HEK293T (cell line): ENCODE measurements at regions not wholly inside any gene's neighbourhood (a gene's known extent, or its start where the extent isn't known, plus 50 kb on each side); places are given as distances from the start of the nearest gene placed in this dataset.

ENCODE experiments used
- CTCF ChIA-PET: fragments of 350-600 bp; formaldehyde crosslinking; extraction: SDS; loops from one replicate; lab custom pipeline; 2021; ENCODE audit warnings: antibody characterized with exemption, inconsistent platforms; lab: Yijun Ruan, JAX
- POLR2A ChIA-PET: fragments of 350-600 bp; formaldehyde crosslinking; extraction: SDS; loops from one replicate; lab custom pipeline; 2020; ENCODE audit warnings: antibody characterized with exemption, inconsistent platforms; lab: Yijun Ruan, JAX
- DNase-seq: peaks from one replicate; pipeline ENCODE4 v3.0.0; 2012; ENCODE audit warnings: mixed read lengths; ENCODE audit errors: extremely low spot score
- ARNT ChIP-seq: fragments of 450-650 bp; IDR thresholded peaks from 2 replicates; pipeline ENCODE4 v1.6.1; 2017; ENCODE audit warnings: mild to moderate bottlenecking
- BHLHE40 ChIP-seq: fragments of 450-650 bp; IDR thresholded peaks from 2 replicates; pipeline ENCODE4 v1.6.1; 2016; ENCODE audit warnings: mild to moderate bottlenecking, moderate library complexity, borderline replicate concordance
- CTBP1 ChIP-seq: fragments of 450-650 bp; IDR thresholded peaks from 2 replicates; pipeline ENCODE4 v1.6.1; 2016; ENCODE audit warnings: borderline replicate concordance
- FOXA1 ChIP-seq: fragments of 450-650 bp; IDR thresholded peaks from 2 replicates; pipeline ENCODE4 v1.6.1; 2016; ENCODE audit warnings: mild to moderate bottlenecking
- FOXK2 ChIP-seq: fragments of 450-650 bp; IDR thresholded peaks from 2 replicates; pipeline ENCODE4 v1.6.1; 2016; ENCODE audit warnings: mild to moderate bottlenecking
- FOXM1 ChIP-seq: fragments of 450-650 bp; IDR thresholded peaks from 2 replicates; pipeline ENCODE4 v1.6.1; 2017; ENCODE audit warnings: mild to moderate bottlenecking, borderline replicate concordance
- HDGF ChIP-seq: fragments of 450-650 bp; IDR thresholded peaks from 2 replicates; pipeline ENCODE4 v1.6.1; 2017; ENCODE audit warnings: antibody characterized with exemption, borderline replicate concordance
- L3MBTL2 ChIP-seq: fragments of 450-650 bp; conservative IDR thresholded peaks from 2 replicates; pipeline ENCODE4 v1.6.1; 2016; ENCODE audit warnings: mild to moderate bottlenecking
- LEF1 ChIP-seq: fragments of 450-650 bp; IDR thresholded peaks from 2 replicates; pipeline ENCODE4 v1.6.1; 2017; ENCODE audit warnings: mild to moderate bottlenecking, borderline replicate concordance
- NFRKB ChIP-seq: fragments of 450-650 bp; IDR thresholded peaks from 2 replicates; pipeline ENCODE4 v1.6.1; 2016; ENCODE audit warnings: mild to moderate bottlenecking, moderate library complexity
- SP1 ChIP-seq: fragments of 450-650 bp; IDR thresholded peaks from 2 replicates; pipeline ENCODE4 v1.6.1; 2017
- SUZ12 ChIP-seq: fragments of 450-650 bp; IDR thresholded peaks from 2 replicates; pipeline ENCODE4 v1.6.1; 2016; ENCODE audit warnings: mild to moderate bottlenecking
- TARDBP ChIP-seq: fragments of 450-650 bp; IDR thresholded peaks from 2 replicates; pipeline ENCODE4 v1.6.1; 2016
- ZNF384 ChIP-seq: fragments of 450-650 bp; IDR thresholded peaks from 2 replicates; pipeline ENCODE4 v1.6.1; 2016
- TF ChIP-seq, protein P1 (sequence below): fragments of 450-650 bp; IDR thresholded peaks from 2 replicates; pipeline ENCODE4 v1.6.1; 2016

DNA sequence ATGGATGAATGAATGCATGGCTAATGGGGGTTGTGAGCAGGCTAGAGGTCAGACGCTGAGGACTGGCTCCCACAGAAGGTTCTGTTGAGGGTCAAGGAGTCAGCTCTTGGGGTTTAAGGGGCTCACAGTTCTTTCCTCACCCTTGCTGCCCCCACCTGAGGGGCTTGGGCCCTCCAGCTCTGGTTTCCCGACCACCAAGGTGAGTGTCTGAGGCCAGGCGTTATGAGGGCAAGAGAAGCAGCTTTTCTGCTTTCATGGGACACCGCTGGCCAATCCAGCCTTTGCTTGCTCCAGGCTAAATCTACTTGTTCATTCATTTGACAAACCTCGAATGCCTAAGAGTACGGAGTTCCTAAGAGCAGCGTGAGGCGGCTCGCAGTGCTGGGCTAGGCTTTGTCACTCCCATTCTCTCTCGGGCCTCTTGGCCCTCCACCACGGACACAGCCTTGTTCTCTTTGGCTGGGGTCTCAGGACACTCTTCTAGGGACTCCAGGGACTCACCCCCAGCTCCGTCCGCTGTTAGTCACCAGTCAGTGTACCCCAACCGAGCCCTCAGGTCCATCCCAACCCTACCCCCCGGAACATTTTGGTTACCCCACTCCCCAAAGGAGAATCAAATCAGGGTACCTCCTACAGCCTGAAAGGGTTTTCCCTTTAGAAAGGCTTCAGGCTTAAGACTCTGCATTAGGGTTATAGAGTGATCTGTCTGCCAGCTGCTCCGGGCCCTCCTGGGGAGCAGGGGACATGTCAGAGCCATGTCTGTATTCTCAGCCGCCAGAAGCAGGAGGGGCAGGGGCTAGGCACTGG is 210.1 kb upstream of the MVB12B start:
- DNase-seq: no peak

DNA sequence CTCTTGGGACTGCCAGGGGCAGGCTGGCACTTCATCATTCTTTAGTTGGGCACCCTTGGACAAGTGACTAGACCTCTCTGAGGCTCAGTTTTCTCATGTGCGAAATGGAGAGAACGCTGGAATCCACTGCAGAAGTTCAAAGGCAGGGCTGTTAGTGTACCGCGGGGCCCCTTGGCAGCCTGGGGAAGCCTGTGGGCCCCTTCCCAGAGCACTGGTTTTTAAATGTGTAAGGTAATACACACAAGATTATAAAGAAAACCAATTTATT is 209.5 kb upstream of the MVB12B start:
- CTCF ChIA-PET: no interaction called here
- POLR2A ChIA-PET: no interaction called here
- TF ChIP-seq HDGF: no peak
- TF ChIP-seq LEF1: no peak
- no peak for TF ChIP-seq L3MBTL2
- TF ChIP-seq SUZ12: no peak
- TF ChIP-seq ZNF384: no peak
- no peak for TF ChIP-seq FOXK2
- no peak for TF ChIP-seq SP1
- TF ChIP-seq FOXA1: no peak
- DNase-seq: no peak

More for the DNA sequence above, 210.1 kb upstream of the MVB12B start:
- TF ChIP-seq L3MBTL2: no peak
- TF ChIP-seq, protein P1, sequence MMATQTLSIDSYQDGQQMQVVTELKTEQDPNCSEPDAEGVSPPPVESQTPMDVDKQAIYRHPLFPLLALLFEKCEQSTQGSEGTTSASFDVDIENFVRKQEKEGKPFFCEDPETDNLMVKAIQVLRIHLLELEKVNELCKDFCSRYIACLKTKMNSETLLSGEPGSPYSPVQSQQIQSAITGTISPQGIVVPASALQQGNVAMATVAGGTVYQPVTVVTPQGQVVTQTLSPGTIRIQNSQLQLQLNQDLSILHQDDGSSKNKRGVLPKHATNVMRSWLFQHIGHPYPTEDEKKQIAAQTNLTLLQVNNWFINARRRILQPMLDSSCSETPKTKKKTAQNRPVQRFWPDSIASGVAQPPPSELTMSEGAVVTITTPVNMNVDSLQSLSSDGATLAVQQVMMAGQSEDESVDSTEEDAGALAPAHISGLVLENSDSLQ: no peak
- no peak for TF ChIP-seq ZNF384
- POLR2A ChIA-PET: no interaction called here
- CTCF ChIA-PET: no interaction called here

DNA sequence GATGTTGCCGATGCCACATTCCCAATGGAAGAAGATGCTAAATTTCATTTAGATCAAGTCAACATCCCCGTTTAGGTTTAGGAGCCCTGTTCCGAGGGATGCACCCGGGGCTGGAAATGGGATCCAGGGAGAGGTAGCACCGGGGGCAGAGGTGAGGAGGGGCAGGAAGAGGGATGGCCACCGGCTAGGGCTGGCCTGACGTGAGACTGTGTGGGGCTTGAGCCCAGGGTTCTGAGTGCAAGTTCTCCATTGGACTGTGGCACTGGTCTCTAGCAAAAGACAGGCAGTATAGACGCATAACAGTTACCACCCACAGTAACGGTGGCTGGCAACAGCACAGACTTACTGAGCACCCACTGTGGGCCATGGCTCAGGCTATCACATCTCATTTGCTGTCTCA is 209.0 kb upstream of the MVB12B start:
- TF ChIP-seq TARDBP (no peak), ARNT (no peak), CTBP1 (no peak), NFRKB (no peak), HDGF (no peak), LEF1 (no peak), BHLHE40 (no peak), FOXK2 (no peak), L3MBTL2 (no peak), SP1 (no peak), FOXA1 (no peak), FOXM1 (no peak), ZNF384 (no peak)
- TF ChIP-seq, protein P1: no peak
- ChIA-PET POLR2A (no interaction called here), CTCF (no interaction called here)
- DNase-seq: no peak

DNA sequence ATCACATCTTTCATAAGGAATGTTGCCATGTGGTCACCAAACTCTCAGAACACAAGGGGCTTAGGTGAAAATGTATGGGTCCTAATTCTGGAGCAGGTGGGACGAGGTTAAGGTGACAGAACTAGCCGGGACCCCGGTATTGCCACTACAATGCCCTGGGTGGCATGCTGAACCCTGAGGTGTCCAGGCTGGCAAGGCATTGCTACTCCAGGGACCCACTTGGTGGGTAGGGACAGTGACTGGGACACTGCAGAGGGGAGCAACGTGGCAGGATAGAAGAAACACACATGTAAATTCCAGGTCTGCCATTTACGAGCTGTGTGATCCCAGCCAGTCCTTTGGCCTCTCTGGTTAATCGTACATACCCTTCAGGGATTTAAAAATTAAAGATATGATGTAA is 206.9 kb upstream of the MVB12B start:
- TF ChIP-seq HDGF (no peak), FOXK2 (no peak), ZNF384 (no peak), SUZ12 (no peak), FOXA1 (no peak), LEF1 (no peak), BHLHE40 (no peak), L3MBTL2 (no peak), TARDBP (no peak)
- TF ChIP-seq, protein P1: no peak
- CTCF ChIA-PET: no interaction called here
- POLR2A ChIA-PET: no interaction called here
- no peak for DNase-seq

DNA sequence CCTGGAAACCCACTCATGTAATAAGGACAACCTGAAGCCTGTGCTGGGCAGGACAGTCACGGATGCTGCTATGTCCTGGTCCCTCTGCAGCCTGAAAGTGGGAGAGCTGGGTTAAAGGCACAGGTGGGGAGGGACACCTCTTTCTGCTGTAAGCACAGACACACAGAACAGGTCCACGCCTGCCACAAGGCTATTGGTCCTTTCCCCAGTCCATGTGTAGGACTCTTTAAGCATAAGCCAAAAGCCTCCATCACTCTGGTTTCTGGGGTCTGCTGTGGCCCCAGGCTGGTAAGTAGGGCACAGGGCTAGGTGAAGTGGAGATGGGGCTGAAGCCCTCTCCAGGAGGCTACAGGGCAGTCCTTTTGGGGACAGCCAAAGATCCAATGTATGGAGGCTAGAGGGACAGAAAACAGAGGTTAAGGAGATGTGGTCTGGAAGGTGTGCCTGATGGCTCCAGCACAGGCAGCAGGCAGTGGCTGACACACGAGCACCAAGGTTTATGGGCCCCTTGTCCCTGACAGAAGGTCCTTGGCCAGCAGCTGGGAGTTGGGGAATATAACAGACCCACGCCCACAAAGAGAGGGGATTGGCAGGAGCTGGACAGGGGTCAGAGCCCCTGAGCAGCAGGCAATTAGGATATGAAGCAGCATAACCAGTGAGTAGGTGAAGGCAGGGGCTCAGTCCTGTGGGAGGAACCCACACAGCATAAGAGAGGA is 203.6 kb upstream of the MVB12B start:
- POLR2A ChIA-PET: no interaction called here
- DNase-seq: no peak

DNA sequence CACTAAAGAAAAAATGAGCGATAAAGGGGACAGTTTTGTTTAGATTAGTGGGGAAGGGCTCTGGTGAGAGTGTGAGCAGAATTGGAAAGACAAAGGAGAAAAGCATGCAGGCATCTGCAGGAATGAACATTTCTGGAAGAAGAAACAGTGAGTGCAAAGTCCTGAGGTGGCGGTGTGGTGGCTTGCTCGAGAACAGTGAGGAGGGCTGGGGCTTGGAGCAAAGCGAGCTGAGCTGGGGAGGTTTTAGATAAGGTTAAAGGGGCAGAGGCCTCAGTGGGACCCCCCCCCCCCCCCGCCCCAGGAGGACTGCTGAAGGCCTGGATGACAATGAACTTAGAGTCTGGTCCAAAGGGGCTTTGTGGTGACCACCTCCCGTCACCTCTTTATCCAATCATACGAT is 202.7 kb upstream of the MVB12B start:
- POLR2A ChIA-PET: no interaction called here
- TF ChIP-seq HDGF: no peak
- TF ChIP-seq FOXM1: no peak
- TF ChIP-seq TARDBP: no peak
- TF ChIP-seq, protein P1: no peak
- no peak for TF ChIP-seq NFRKB
- TF ChIP-seq L3MBTL2: no peak
- no peak for DNase-seq
- CTCF ChIA-PET: no interaction called here

More for the DNA sequence above, 203.6 kb upstream of the MVB12B start:
- CTCF ChIA-PET: no interaction called here
- TF ChIP-seq ZNF384 (no peak), FOXA1 (no peak), L3MBTL2 (no peak), ARNT (no peak), NFRKB (no peak), CTBP1 (no peak), TARDBP (no peak), LEF1 (no peak)
